Right atrium auricular region (tissue), 2 donors: ENCODE measurements at regions not wholly inside any gene's neighbourhood (a gene's known extent, or its start where the extent isn't known, plus 50 kb on each side); places are given as distances from the start of the nearest gene placed in this dataset.
A peak's percentile ranks its signal among the peaks of the same experiment; 100 is the strongest.

ENCODE experiments used
- DNase-seq: peaks from one replicate; pipeline ENCODE4 v3.0.0-alpha.2; 2019; ENCODE audit warnings: low spot score
- H3K27ac ChIP-seq, 2 donors: fragments of 200-600 bp; sonication (generic); 1 replicate in 1 of 2; 2 replicates in 1 of 2; pipeline ENCODE4 v1.5.1; 2016 to 2019
- H3K27me3 ChIP-seq, 2 donors: fragments of 200-600 bp; sonication (generic); one replicate each; pipeline versions ENCODE4 v1.5.1 to v1.6.0; 2017 to 2019
- H3K36me3 ChIP-seq: fragments of 200-600 bp; sonication (generic); one replicate; pipeline ENCODE4 v1.5.1; 2016
- H3K4me1 ChIP-seq, 2 donors: fragments of 200-600 bp; sonication (generic); one replicate each; pipeline versions ENCODE4 v1.5.1 to v1.6.0; 2017 to 2019
- H3K4me3 ChIP-seq, 2 donors: fragments of 200-600 bp; sonication (generic); 1 replicate in 1 of 2; 2 replicates in 1 of 2; pipeline ENCODE4 v1.5.1; 2017 to 2019; ENCODE audit warnings: mild to moderate bottlenecking in 1 of 2, moderate library complexity in 1 of 2
- H3K9me3 ChIP-seq, 2 donors: fragments of 200-600 bp; sonication (generic); one replicate each; pipeline ENCODE4 v1.5.1; 2019
- CTCF ChIP-seq, 2 donors: fragments of 200-600 bp; sonication (generic); IDR thresholded peaks; one replicate each; pipeline ENCODE4 v1.5.1; 2019; ENCODE audit warnings: antibody characterized with exemption in 2 of 2

GRCh38 chr5:109982966-109983534 is 293.3 kb downstream of the MAN2A1 start:
- no peak overlapping the region for H3K4me3 ChIP-seq
- no peak for DNase-seq
- TF ChIP-seq CTCF (IDR thresholded peaks at IDR 0.05) = no peak
- H3K36me3 ChIP-seq = no peaks in the 10 kb centered on the region
- no peaks in the 10 kb centered on the region for H3K9me3 ChIP-seq
- H3K27me3 ChIP-seq = no peaks in the 10 kb centered on the region
- H3K4me1 ChIP-seq = no peaks in the 10 kb centered on the region
- H3K27ac ChIP-seq = no peak overlapping the region

GRCh38 chr5:109986726-109987125 is 297.0 kb downstream of the MAN2A1 start:
- Histone ChIP-seq H3K4me3 (no peak overlapping the region), H3K9me3 (no peaks in the 10 kb centered on the region), H3K36me3 (no peaks in the 10 kb centered on the region), H3K27me3 (no peaks in the 10 kb centered on the region), H3K27ac (no peak overlapping the region), H3K4me1 (no peaks in the 10 kb centered on the region)
- DNase-seq = no peak
- TF ChIP-seq CTCF (IDR thresholded peaks at IDR 0.05) = no peak

GRCh38 chr5:109987355-109987754 is 297.6 kb downstream of the MAN2A1 start:
- no peaks in the 10 kb centered on the region for H3K36me3 ChIP-seq
- H3K4me1 ChIP-seq = no peaks in the 10 kb centered on the region
- DNase-seq = no peak
- TF ChIP-seq CTCF (IDR thresholded peaks at IDR 0.05) = no peak
- no peaks in the 10 kb centered on the region for H3K9me3 ChIP-seq
- no peak overlapping the region for H3K4me3 ChIP-seq
- no peaks in the 10 kb centered on the region for H3K27me3 ChIP-seq
- peak overlapping the region; percentile 3 to 37 for H3K27ac ChIP-seq

- Histone ChIP-seq H3K4me3 (no peak overlapping the region), H3K36me3 (no peaks in the 10 kb centered on the region), H3K27me3 (no peaks in the 10 kb centered on the region), H3K27ac (peak overlapping the region; percentile 3 to 37), H3K4me1 (no peaks in the 10 kb centered on the region), H3K9me3 (no peaks in the 10 kb centered on the region)
- no peak for TF ChIP-seq CTCF (IDR thresholded peaks at IDR 0.05)
- DNase-seq = no peak
Observed at GRCh38 chr5:109987970-109988369, 298.2 kb downstream of the MAN2A1 start.

GRCh38 chr5:109989161-109989560 is 299.4 kb downstream of the MAN2A1 start:
- no peaks in the 10 kb centered on the region for H3K9me3 ChIP-seq
- H3K4me1 ChIP-seq = no peaks in the 10 kb centered on the region

More at GRCh38 chr5:109989161-109989560, 299.4 kb downstream of the MAN2A1 start:
- no peak overlapping the region for H3K27ac ChIP-seq
- no peak for TF ChIP-seq CTCF (IDR thresholded peaks at IDR 0.05)
- no peaks in the 10 kb centered on the region for H3K27me3 ChIP-seq
- no peak for DNase-seq
- H3K36me3 ChIP-seq = no peaks in the 10 kb centered on the region
- H3K4me3 ChIP-seq = no peak overlapping the region
